K562 (cell line): ENCODE measurements at regions not wholly inside any gene's neighbourhood (a gene's known extent, or its start where the extent isn't known, plus 50 kb on each side); places are given as distances from the start of the nearest gene placed in this dataset.
A peak's percentile ranks its signal among the peaks of the same experiment; 100 is the strongest.

Experiments used
- AFF4 ChIP-seq: sonication (generic); formaldehyde crosslinking; IDR thresholded peaks from 2 replicates; pipeline ENCODE4 v1.8.0; 2023; ENCODE audit warnings: mild to moderate bottlenecking, missing genetic modification reagents
- ATF7 ChIP-seq: fragments of 450-650 bp; IDR thresholded peaks from 2 replicates; pipeline ENCODE4 v1.7.1; 2014; ENCODE audit warnings: mild to moderate bottlenecking, moderate library complexity
- CBFA2T2 ChIP-seq: fragments of 450-650 bp; conservative IDR thresholded peaks from 2 replicates; pipeline ENCODE4 v1.6.1; 2017; ENCODE audit warnings: mild to moderate bottlenecking
- JUN ChIP-seq, 2 experiments: sonication (generic) in 1 of 2; formaldehyde crosslinking in 1 of 2; IDR thresholded peaks; 2 replicates each; pipeline versions ENCODE4 v1.6.1 to v1.8.0; 2012 to 2022; ENCODE audit warnings: borderline replicate concordance in 2 of 2, mild to moderate bottlenecking in 2 of 2, improper control_type of control experiment in 1 of 2, low read depth in 1 of 2, low read length in 1 of 2, missing genetic modification reagents in 1 of 2
- LEF1 ChIP-seq: fragments of 450-650 bp; IDR thresholded peaks from 2 replicates; pipeline ENCODE4 v1.6.1; 2016; ENCODE audit warnings: mild to moderate bottlenecking
- NONO ChIP-seq, 2 experiments: fragments of 200-400 bp in 1 of 2; fragments of 450-650 bp in 1 of 2; formaldehyde crosslinking in 1 of 2; IDR thresholded peaks; 2 replicates each; pipeline ENCODE4 v1.6.1; 2017; ENCODE audit warnings: low read depth in 2 of 2, mild to moderate bottlenecking in 2 of 2, moderate library complexity in 2 of 2, low read length in 1 of 2
- RBFOX2 ChIP-seq: fragments of 200-400 bp; formaldehyde crosslinking; IDR thresholded peaks from 2 replicates; pipeline ENCODE4 v1.6.1; 2017; ENCODE audit warnings: low read depth, mild to moderate bottlenecking, low read length, moderate library complexity
- TEAD2 ChIP-seq: fragments of 450-650 bp; IDR thresholded peaks from 2 replicates; pipeline ENCODE4 v1.6.1; 2016; ENCODE audit warnings: missing genetic modification characterization, control low read depth, missing compliant biosample characterization
- TGIF2 ChIP-seq: sonication (generic); formaldehyde crosslinking; IDR thresholded peaks from 2 replicates; pipeline ENCODE4 v1.8.1; 2022; ENCODE audit warnings: mild to moderate bottlenecking, missing genetic modification reagents, moderate library complexity
- THRA ChIP-seq: fragments of 450-650 bp; IDR thresholded peaks from 2 replicates; pipeline ENCODE4 v1.6.1; 2017; ENCODE audit warnings: mild to moderate bottlenecking, moderate library complexity
- VEZF1 ChIP-seq: fragments of 200-800 bp; sonication (Bioruptor generic); IDR thresholded peaks from 2 replicates; pipeline ENCODE4 v1.6.1; 2017; ENCODE audit warnings: missing genetic modification characterization, missing compliant biosample characterization
- XRCC3 ChIP-seq: fragments of 450-650 bp; IDR thresholded peaks from 2 replicates; pipeline ENCODE4 v1.6.1; 2017; ENCODE audit warnings: mild to moderate bottlenecking, moderate library complexity
- ZFP91 ChIP-seq: sonication (generic); formaldehyde crosslinking; IDR thresholded peaks from 2 replicates; pipeline ENCODE4 v1.8.0; 2022; ENCODE audit warnings: mild to moderate bottlenecking, missing genetic modification reagents
- ZKSCAN3 ChIP-seq: fragments of 250-450 bp; sonication (Bioruptor Pico); IDR thresholded peaks from 2 replicates; pipeline ENCODE4 v1.4.0; 2020
- ZNF175 ChIP-seq: fragments of 200-800 bp; sonication (Bioruptor generic); IDR thresholded peaks from 2 replicates; pipeline ENCODE4 v1.6.1; 2016; ENCODE audit warnings: low read depth, mild to moderate bottlenecking, missing genetic modification characterization, missing compliant biosample characterization
- ZNF184 ChIP-seq: sonication (generic); formaldehyde crosslinking; IDR thresholded peaks from 2 replicates; pipeline ENCODE4 v1.5.0; 2020; ENCODE audit warnings: missing genetic modification reagents
- ZNF324 ChIP-seq: fragments of 250-450 bp; sonication (Bioruptor Pico); IDR thresholded peaks from 2 replicates; pipeline ENCODE4 v1.4.0; 2020; ENCODE audit warnings: mild to moderate bottlenecking
- ZNF639 ChIP-seq, 2 experiments: fragments of 200-800 bp in 1 of 2; sonication (Bioruptor generic) in 1 of 2; sonication (generic) in 1 of 2; formaldehyde crosslinking in 1 of 2; IDR thresholded peaks in 1 of 2; conservative IDR thresholded peaks in 1 of 2; 2 replicates each; pipeline versions ENCODE4 v1.5.0 to v1.6.1; 2016 to 2020; ENCODE audit warnings: missing compliant biosample characterization in 1 of 2, missing genetic modification characterization in 1 of 2, missing genetic modification reagents in 1 of 2

- 0 out of 4 replicates have a peak, but pooled peaks of 1 of the 2 experiments have one; percentile 38 for TF ChIP-seq NONO (IDR thresholded peaks at IDR 0.05; ENCODE audit: low read depth in 2 of 2, low read length in 1 of 2)
- TF ChIP-seq TGIF2 (CRISPR knock-in tag), result no peak
- TF ChIP-seq ZNF175, result peak; percentile 53; the same call in 1 of the 2 replicates
- TF ChIP-seq THRA, result no peak
- peak; percentile 61 for TF ChIP-seq RBFOX2
- 0 out of 4 replicates have a peak, but pooled peaks of 1 of the 2 experiments have one; percentile 41 for TF ChIP-seq ZNF639 (CRISPR knock-in tag; conservative IDR thresholded peaks at IDR 0.05 in 1 of 2, IDR thresholded peaks at IDR 0.05 in 1 of 2)
- TF ChIP-seq ZNF184 (CRISPR knock-in tag), result no peak
- TF ChIP-seq AFF4 (CRISPR knock-in tag), result no peak
- peak; percentile 95 for TF ChIP-seq CBFA2T2
- TF ChIP-seq ZFP91 (CRISPR knock-in tag), result no peak
- TF ChIP-seq ATF7, result peak; percentile 70; the same call in 1 of the 2 replicates
- TF ChIP-seq JUN (IDR thresholded peaks at IDR 0.05; ENCODE audit: borderline replicate concordance, low read depth, low read length), result peak; percentile 61; the same call in 1 of the 2 replicates
- TF ChIP-seq JUN (CRISPR knock-in tag; IDR thresholded peaks at IDR 0.05; ENCODE audit: borderline replicate concordance), result no peak; the same call in 1 of the 2 replicates
- TF ChIP-seq VEZF1, result 0 out of 2 replicates have a peak, but pooled peaks have one; percentile 41
- no peak for TF ChIP-seq XRCC3
- no peak for TF ChIP-seq ZKSCAN3 (CRISPR knock-in tag)
- TF ChIP-seq TEAD2 (tag), result no peak
- 0 out of 2 replicates have a peak, but pooled peaks have one; percentile 42 for TF ChIP-seq LEF1
- no peak for TF ChIP-seq ZNF324 (CRISPR knock-in tag)
Measured at GRCh38 chr4:138910914-138911336, 104.7 kb upstream of the NOCT start (continued).
